BLaER1 treated with 17β-estradiol and CSF1 and Interleukin-3, amounts not matched to agents 10 nM and 100 nM (cell line): ENCODE measurements at regions not wholly inside any gene's neighbourhood (a gene's known extent, or its start where the extent isn't known, plus 50 kb on each side); places are given as distances from the start of the nearest gene placed in this dataset.
"Not testable (repeated sequence)": the region's sequence is repeated elsewhere in the genome, so short reads cannot be mapped to it uniquely, and the experiment has no call there.

Experiments
- H3K27ac ChIP-seq, 11 experiments: shearing (Covaris generic); formaldehyde crosslinking; 2 replicates each; pipeline ENCODE4 v1.8.1; 2022
- H3K27me3 ChIP-seq, 11 experiments: shearing (Covaris generic); formaldehyde crosslinking; 2 replicates each; pipeline ENCODE4 v1.8.1; 2022
- H3K36me3 ChIP-seq, 11 experiments: shearing (Covaris generic); formaldehyde crosslinking; 2 replicates each; pipeline ENCODE4 v1.8.1; 2022
- H3K4me1 ChIP-seq, 10 experiments: shearing (Covaris generic); formaldehyde crosslinking; 2 replicates each; pipeline ENCODE4 v1.8.1; 2022
- H3K4me2 ChIP-seq, 11 experiments: shearing (Covaris generic); formaldehyde crosslinking; 2 replicates each; pipeline ENCODE4 v1.8.1; 2022
- H3K4me3 ChIP-seq, 10 experiments: shearing (Covaris generic); formaldehyde crosslinking; 2 replicates each; pipeline ENCODE4 v1.8.1; 2022
- H3K9ac ChIP-seq, 11 experiments: shearing (Covaris generic); formaldehyde crosslinking; 2 replicates each; pipeline ENCODE4 v1.8.1; 2022
- H3K9me3 ChIP-seq, 11 experiments: shearing (Covaris generic); formaldehyde crosslinking; replicated peaks in 1 of 11; 2 replicates each; pipeline ENCODE4 v1.8.1; 2022
- H4K20me1 ChIP-seq, 11 experiments: shearing (Covaris generic); formaldehyde crosslinking; 2 replicates each; pipeline ENCODE4 v1.8.1; 2022
- Cebpa-rat ChIP-seq, 11 experiments: shearing (Covaris generic); IDR thresholded peaks; 2 replicates each; pipeline ENCODE4 v1.8.1; 2022

GRCh38 chr15:92773340-92773739, 117.8 kb upstream of the FAM174B start:
- TF ChIP-seq Cebpa-rat (IDR thresholded peaks at IDR 0.05) = no peak
- Histone ChIP-seq H3K36me3 (no peaks in the 10 kb centered on the region), H3K27ac (no peak overlapping the region), H4K20me1 (no peaks in the 10 kb centered on the region), H3K4me2 (no peak overlapping the region), H3K4me1 (peaks cover 0 to 10% (median 7%) of the 10 kb centered on the region in 10 experiments; a peak in 13 of 20 replicates), H3K9me3 (peaks cover 11 to 20% (median 17%) of the 10 kb centered on the region in 11 experiments), H3K27me3 (no peaks in the 10 kb centered on the region), H3K9ac (no peak overlapping the region), H3K4me3 (no peak overlapping the region)

- Histone ChIP-seq H3K4me3 (no peak overlapping the region), H3K9ac (no peak overlapping the region), H3K4me1 (peaks cover 0 to 9% (median 0%) of the 10 kb centered on the region in 10 experiments; a peak in 8 of 20 replicates), H3K36me3 (peaks cover 0 to 8% (median 0%) of the 10 kb centered on the region in 11 experiments; a peak in 3 of 22 replicates), H3K4me2 (no peak overlapping the region), H3K27me3 (no peaks in the 10 kb centered on the region), H3K9me3 (peaks cover 11 to 23% (median 17%) of the 10 kb centered on the region in 11 experiments; a peak in 21 of 22 replicates), H3K27ac (no peak overlapping the region), H4K20me1 (no peaks in the 10 kb centered on the region)
- no peak for TF ChIP-seq Cebpa-rat (IDR thresholded peaks at IDR 0.05)
These were observed 120.2 kb upstream of the CHD2 start for GRCh38 chr15:92779874-92780273.

GRCh38 chr15:92780843-92781242, 119.3 kb upstream of the CHD2 start:
- peaks cover 0 to 9% (median 0%) of the 10 kb centered on the region in 10 experiments; a peak in 8 of 20 replicates for H3K4me1 ChIP-seq
- H3K9ac ChIP-seq = no peak overlapping the region
- no peaks in the 10 kb centered on the region for H4K20me1 ChIP-seq
- peaks cover 0 to 8% (median 0%) of the 10 kb centered on the region in 11 experiments; a peak in 3 of 22 replicates for H3K36me3 ChIP-seq
- H3K4me2 ChIP-seq = no peak overlapping the region
- TF ChIP-seq Cebpa-rat (IDR thresholded peaks at IDR 0.05) = no peak
- H3K4me3 ChIP-seq = no peak overlapping the region
- H3K9me3 ChIP-seq = peaks cover 11 to 23% (median 17%) of the 10 kb centered on the region in 11 experiments; a peak in 21 of 22 replicates
- no peaks in the 10 kb centered on the region for H3K27me3 ChIP-seq
- no peak overlapping the region for H3K27ac ChIP-seq

GRCh38 chr15:92781925-92782453, 118.1 kb upstream of the CHD2 start:
- H4K20me1 ChIP-seq = no peaks in the 10 kb centered on the region
- peaks cover 0 to 9% (median 0%) of the 10 kb centered on the region in 10 experiments; a peak in 8 of 20 replicates for H3K4me1 ChIP-seq
- no peak overlapping the region for H3K27ac ChIP-seq
- peaks cover 11 to 23% (median 17%) of the 10 kb centered on the region in 11 experiments; a peak in 21 of 22 replicates for H3K9me3 ChIP-seq
- H3K27me3 ChIP-seq = no peaks in the 10 kb centered on the region
- H3K4me2 ChIP-seq = no peak overlapping the region
- H3K36me3 ChIP-seq = peaks cover 0 to 8% (median 0%) of the 10 kb centered on the region in 11 experiments; a peak in 3 of 22 replicates
- no peak overlapping the region for H3K9ac ChIP-seq
- no peak overlapping the region for H3K4me3 ChIP-seq
- TF ChIP-seq Cebpa-rat (IDR thresholded peaks at IDR 0.05) = no peak

- Histone ChIP-seq H3K4me1 (peaks cover 0 to 9% (median 0%) of the 10 kb centered on the region in 10 experiments; a peak in 8 of 20 replicates), H4K20me1 (no peaks in the 10 kb centered on the region), H3K27ac (no peak overlapping the region), H3K4me3 (no peak overlapping the region), H3K27me3 (no peaks in the 10 kb centered on the region), H3K4me2 (no peak overlapping the region), H3K36me3 (0 out of 22 replicates have a peak, but pooled peaks cover 0 to 5% (median 0%) of the 10 kb centered on the region in 11 experiments), H3K9me3 (peaks cover 0 to 17% (median 10%) of the 10 kb centered on the region in 11 experiments; a peak in 13 of 22 replicates), H3K9ac (no peak overlapping the region)
- TF ChIP-seq Cebpa-rat (IDR thresholded peaks at IDR 0.05) = no peak
These were observed 113.0 kb upstream of the CHD2 start for GRCh38 chr15:92787116-92787515.

GRCh38 chr15:92788196-92788595, 111.9 kb upstream of the CHD2 start:
- no peak for TF ChIP-seq Cebpa-rat (IDR thresholded peaks at IDR 0.05)
- no peak overlapping the region for H3K27ac ChIP-seq
- H3K4me3 ChIP-seq = no peak overlapping the region
- H3K9me3 ChIP-seq = peaks cover 0 to 17% (median 10%) of the 10 kb centered on the region in 11 experiments; a peak in 13 of 22 replicates
- no peak overlapping the region for H3K4me2 ChIP-seq
- H3K9ac ChIP-seq = no peak overlapping the region
- H3K4me1 ChIP-seq = peaks cover 0 to 4% (median 0%) of the 10 kb centered on the region in 10 experiments; a peak in 8 of 20 replicates
- 0 out of 22 replicates have a peak, but pooled peaks cover 0 to 5% (median 0%) of the 10 kb centered on the region in 11 experiments for H3K36me3 ChIP-seq
- no peaks in the 10 kb centered on the region for H3K27me3 ChIP-seq
- H4K20me1 ChIP-seq = no peaks in the 10 kb centered on the region

GRCh38 chr15:92788793-92789192, 111.3 kb upstream of the CHD2 start:
- not testable (repeated sequence) for H3K36me3 ChIP-seq, H4K20me1 ChIP-seq, H3K9ac ChIP-seq, H3K27me3 ChIP-seq, H3K27ac ChIP-seq, H3K4me2 ChIP-seq, H3K4me3 ChIP-seq, H3K4me1 ChIP-seq
- H3K9me3 ChIP-seq = peaks cover 0 to 17% (median 10%) of the 10 kb centered on the region in 11 experiments; a peak in 13 of 22 replicates

- H3K36me3 ChIP-seq = no peaks in the 10 kb centered on the region
- H4K20me1 ChIP-seq = no peaks in the 10 kb centered on the region
- H3K4me2 ChIP-seq = no peak overlapping the region
- H3K4me1 ChIP-seq = peaks cover 0 to 47% (median 10%) of the 10 kb centered on the region in 10 experiments; a peak in 12 of 20 replicates
- H3K9me3 ChIP-seq = no peaks in the 10 kb centered on the region
- no peak overlapping the region for H3K4me3 ChIP-seq
- peak overlapping the region in 2 of 11 experiments; percentile 4 to 40; a peak in 1 of 22 replicates for H3K9ac ChIP-seq
- TF ChIP-seq Cebpa-rat (IDR thresholded peaks at IDR 0.05) = no peak
- no peaks in the 10 kb centered on the region for H3K27me3 ChIP-seq
- H3K27ac ChIP-seq = peak overlapping the region in 1 of 11 experiments; percentile 9; a peak in 1 of 22 replicates
These were observed 103.9 kb upstream of the CHD2 start for GRCh38 chr15:92796161-92796611.

GRCh38 chr15:92797168-92798052, 102.7 kb upstream of the CHD2 start:
- H3K4me3 ChIP-seq = no peak overlapping the region
- H4K20me1 ChIP-seq = no peaks in the 10 kb centered on the region
- TF ChIP-seq Cebpa-rat (IDR thresholded peaks at IDR 0.05) = no peak
- H3K27ac ChIP-seq = peak overlapping the region in 7 of 11 experiments; percentile 3 to 57 (median 50); a peak in 11 of 22 replicates
- H3K4me2 ChIP-seq = peak overlapping the region in 3 of 11 experiments; percentile 56 to 95 (median 72); a peak in 5 of 22 replicates
- H3K4me1 ChIP-seq = peaks cover 0 to 59% (median 22%) of the 10 kb centered on the region in 10 experiments; a peak in 17 of 20 replicates
- no peaks in the 10 kb centered on the region for H3K27me3 ChIP-seq
- no peaks in the 10 kb centered on the region for H3K9me3 ChIP-seq
- no peaks in the 10 kb centered on the region for H3K36me3 ChIP-seq
- H3K9ac ChIP-seq = peak overlapping the region in 5 of 11 experiments; percentile 0 to 46 (median 40); a peak in 5 of 22 replicates
